ACHN (cell line): ENCODE measurements at regions not wholly inside any gene's neighbourhood (a gene's known extent, or its start where the extent isn't known, plus 50 kb on each side); places are given as distances from the start of the nearest gene placed in this dataset.

ENCODE experiments used
- DNase-seq: peaks from one replicate; pipeline ENCODE4 v3.0.0-alpha.2; 2015
- in situ Hi-C: cut with HindIII; loops from 2 replicates; pipeline ENCODE4 v1.10.0; 2017; ENCODE audit warnings: low sequenced_read_pairs, low pct_ligation_motif_present, low pct_unique_long_range_greater_than_20kb

- DNase-seq, result no peak
- in situ Hi-C loops, result no loop called here
Measured at GRCh38 chr1:64356636-64357256, 113.2 kb upstream of the CACHD1 start.

DNA sequence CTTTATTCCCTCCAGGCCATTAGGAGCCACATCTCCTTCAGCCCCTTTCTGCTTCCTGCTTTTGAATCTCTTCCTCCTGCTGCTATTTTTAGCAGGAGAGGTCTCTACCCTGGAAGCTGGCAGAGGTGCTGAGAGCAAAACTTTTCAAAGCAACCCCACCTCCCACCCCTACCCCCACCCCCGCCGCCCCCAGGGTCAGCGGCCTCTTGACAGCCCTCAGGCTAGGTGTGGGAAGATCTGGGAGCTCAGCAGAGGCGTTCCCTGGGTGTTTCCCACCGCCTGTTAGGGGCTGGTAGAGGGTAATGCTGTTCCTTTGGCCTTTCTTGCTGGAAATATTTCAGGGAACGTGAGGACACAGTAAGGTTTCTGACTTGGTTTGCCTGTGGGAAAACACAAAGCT, 112.5 kb upstream of the CACHD1 start:
- DNase-seq, result no peak
- in situ Hi-C loops, result no loop called here

DNA sequence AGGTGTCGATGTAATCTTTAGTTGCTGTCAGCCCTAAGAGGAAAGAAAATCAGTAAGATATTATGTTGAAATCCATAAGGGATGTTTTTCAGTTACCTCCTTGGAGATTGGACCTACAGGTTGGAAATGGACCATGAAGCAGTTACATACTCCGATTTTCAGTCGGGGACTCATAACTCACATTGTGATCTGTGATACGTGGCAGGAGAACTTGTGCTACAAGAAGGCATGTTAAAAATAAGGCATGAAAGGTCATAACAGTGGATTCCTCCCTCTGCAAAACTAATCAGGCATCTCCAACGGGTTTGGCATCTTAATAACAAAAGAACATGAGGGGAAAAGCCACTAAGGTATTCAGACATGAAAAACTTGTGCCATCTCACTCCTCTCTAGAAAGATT, 111.2 kb upstream of the CACHD1 start:
- in situ Hi-C loops, result no loop called here
- no peak for DNase-seq

- in situ Hi-C loops, result no loop called here
- no peak for DNase-seq
Measured at GRCh38 chr1:64361974-64362373, 108.0 kb upstream of the CACHD1 start.

GRCh38 chr1:64363111-64363510, 106.8 kb upstream of the CACHD1 start:
- DNase-seq, result no peak
- in situ Hi-C loops, result no loop called here

- in situ Hi-C loops, result no loop called here
Measured at GRCh38 chr1:64363616-64364015, 106.3 kb upstream of the CACHD1 start.

GRCh38 chr1:64366821-64367220, 103.1 kb upstream of the CACHD1 start:
- DNase-seq, result no peak
- in situ Hi-C loops, result no loop called here

More at GRCh38 chr1:64363616-64364015, 106.3 kb upstream of the CACHD1 start:
- no peak for DNase-seq

- in situ Hi-C loops, result no loop called here
- no peak for DNase-seq
Measured at GRCh38 chr1:64368344-64368743, 101.6 kb upstream of the CACHD1 start.

- no peak for DNase-seq
- in situ Hi-C loops, result no loop called here
Measured at GRCh38 chr1:64378826-64379225, 91.1 kb upstream of the CACHD1 start.

GRCh38 chr1:64387389-64388285, 82.3 kb upstream of the CACHD1 start:
- no peak for DNase-seq
- in situ Hi-C loops, result no loop called here

DNA sequence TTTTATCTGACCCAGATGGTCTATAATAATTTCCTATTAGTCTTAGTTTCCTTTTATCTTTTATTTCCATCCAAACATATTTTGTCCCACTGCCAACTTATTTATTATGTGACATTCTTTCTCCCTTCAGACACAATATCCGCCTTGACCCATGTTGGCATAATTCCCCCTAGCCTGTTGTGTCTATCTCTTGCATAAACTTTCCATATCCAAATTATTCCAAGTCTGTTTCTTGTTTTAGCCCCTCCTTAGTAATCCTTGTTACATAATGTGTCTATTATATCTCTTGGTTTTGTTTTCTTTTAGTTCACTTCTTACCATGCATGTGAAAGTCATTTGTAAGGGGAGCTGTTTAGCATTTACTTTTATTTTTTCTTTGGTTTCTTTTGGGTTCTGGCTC, 81.6 kb upstream of the CACHD1 start:
- in situ Hi-C loops, result no loop called here
- DNase-seq, result no peak

GRCh38 chr1:64392109-64392508, 77.8 kb upstream of the CACHD1 start:
- in situ Hi-C loops, result no loop called here

DNA sequence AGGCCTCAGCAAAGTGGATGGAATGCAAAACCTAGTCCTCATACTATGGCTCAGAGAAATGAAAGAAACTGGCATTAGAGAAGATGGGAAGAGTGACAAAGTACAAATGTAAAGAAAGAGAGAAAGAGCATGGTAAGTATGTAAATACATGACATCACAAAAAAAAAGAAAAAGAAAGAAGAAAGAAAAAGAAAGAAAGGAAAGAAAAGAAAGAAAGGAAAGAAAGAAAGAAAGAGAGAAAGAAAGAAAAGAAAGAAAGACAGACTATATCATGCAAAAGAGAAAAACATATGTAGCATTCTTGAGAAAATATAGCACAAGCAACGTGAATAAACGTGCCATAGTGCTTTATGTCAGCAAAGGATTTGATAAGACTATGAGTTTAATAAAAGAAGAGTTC, 76.1 kb upstream of the CACHD1 start:
- no peak for DNase-seq

More at GRCh38 chr1:64392109-64392508, 77.8 kb upstream of the CACHD1 start:
- DNase-seq, result no peak

GRCh38 chr1:64396817-64397216, 73.1 kb upstream of the CACHD1 start:
- in situ Hi-C loops, result no loop called here
- peak; percentile 12 for DNase-seq

More for the DNA sequence above, 76.1 kb upstream of the CACHD1 start:
- in situ Hi-C loops, result no loop called here

GRCh38 chr1:64397541-64397940, 72.4 kb upstream of the CACHD1 start:
- in situ Hi-C loops, result no loop called here
- DNase-seq, result no peak

DNA sequence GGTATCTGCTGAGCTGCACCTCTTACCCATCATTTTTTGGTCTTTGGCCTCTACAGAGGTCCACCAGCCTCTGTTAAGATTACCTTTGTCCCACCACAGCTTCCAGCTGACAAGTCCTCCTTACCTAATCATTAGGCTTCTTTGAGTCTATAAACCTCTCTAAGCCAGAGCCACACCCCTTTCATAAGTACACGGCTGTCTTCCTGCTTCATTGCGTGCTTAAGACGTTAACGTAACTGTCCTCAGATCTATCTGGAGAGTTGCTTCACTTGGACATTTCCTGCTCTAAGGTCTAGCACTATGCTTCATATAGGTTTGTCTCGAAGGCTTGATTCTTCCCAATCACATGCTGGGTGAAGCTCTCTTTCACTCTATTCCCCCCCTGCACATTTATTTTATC, 71.0 kb upstream of the CACHD1 start:
- in situ Hi-C loops, result no loop called here
- no peak for DNase-seq

DNA sequence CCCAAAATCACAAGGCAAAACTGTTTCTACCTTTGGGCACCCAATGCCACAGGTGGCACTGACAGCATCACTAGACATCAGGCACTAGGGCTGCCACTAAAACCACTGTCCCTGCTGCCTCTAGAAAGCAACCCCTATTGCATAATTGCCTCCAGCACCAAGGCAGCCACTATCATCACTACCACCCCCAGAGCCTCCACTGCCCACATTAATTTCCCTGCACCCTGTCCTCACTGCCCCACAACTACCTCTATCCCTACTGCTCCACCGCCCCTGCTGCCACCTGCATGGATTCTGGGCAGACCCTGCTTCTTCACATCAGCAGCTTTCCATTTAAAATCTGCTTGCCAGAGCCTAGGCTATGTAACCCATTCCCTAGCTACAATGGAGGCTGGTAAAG, 68.6 kb upstream of the CACHD1 start:
- DNase-seq, result no peak
- in situ Hi-C loops, result no loop called here

- no peak for DNase-seq
- in situ Hi-C loops, result no loop called here
Measured at GRCh38 chr1:64403331-64403730, 66.6 kb upstream of the CACHD1 start.

DNA sequence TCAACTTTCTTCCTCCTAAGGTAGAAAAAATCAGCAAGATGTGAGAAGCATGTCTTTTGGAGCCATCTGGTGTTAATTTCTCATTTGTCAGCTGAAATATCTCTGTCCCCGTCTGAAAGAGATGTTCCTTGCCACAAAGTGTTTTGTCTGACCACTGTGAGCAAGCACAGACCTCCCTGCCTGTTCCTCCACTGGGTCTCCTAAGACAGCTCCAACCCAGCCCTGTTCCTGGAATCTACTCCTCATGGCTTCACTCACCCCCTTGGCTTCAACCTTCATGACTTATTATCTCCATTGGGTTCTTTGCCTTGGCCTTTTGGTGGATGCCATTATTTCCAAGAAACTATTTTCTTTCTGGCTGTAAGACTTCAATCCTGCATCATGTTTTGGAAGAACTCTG, 65.7 kb upstream of the CACHD1 start:
- no peak for DNase-seq
- in situ Hi-C loops, result no loop called here

DNA sequence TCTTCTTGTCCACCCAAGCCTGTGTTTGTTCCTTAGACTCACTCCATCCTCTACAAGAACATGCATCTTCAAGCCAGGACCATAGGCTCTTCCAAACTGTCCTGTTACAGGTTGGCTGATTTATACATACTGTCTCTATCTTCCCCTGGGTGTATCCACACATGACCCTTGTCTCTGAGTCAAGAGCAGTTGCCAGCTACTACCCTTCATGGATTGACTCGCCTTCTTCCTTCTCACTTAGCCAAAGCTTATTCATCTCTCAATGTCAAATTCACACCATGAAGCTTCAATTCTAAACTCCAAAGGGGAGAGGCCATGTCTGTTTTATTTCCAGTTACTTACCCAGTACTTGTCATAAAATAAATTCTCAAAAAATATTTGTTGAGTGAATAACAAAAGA, 64.1 kb upstream of the CACHD1 start:
- no peak for DNase-seq
- in situ Hi-C loops, result no loop called here
